ENCODE measurements at regions not wholly inside any gene's neighbourhood (a gene's known extent, or its start where the extent isn't known, plus 50 kb on each side); places are given as distances from the start of the nearest gene placed in this dataset.

DNA sequence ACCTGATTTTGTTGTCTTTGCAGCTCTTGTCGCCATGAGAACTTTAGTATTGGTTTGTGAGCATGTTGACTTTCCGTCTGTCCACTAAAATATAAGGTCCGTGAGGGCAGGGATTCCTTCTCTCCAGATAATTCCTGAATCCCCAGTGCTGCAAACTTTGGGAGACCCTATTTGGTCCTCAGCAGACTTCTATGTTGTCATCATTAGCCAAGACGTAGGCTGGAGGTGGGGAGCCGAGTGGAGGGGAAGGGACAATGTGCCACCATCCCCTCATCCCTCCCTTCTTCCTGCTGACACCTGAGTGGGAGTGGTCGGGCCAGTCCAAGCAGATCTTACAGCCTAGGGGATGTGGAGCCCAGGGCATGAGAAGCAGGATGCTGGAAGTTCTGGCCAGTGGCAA, 690.6 kb downstream of the TBC1D22A start:
- DNase-seq = no peak

DNA sequence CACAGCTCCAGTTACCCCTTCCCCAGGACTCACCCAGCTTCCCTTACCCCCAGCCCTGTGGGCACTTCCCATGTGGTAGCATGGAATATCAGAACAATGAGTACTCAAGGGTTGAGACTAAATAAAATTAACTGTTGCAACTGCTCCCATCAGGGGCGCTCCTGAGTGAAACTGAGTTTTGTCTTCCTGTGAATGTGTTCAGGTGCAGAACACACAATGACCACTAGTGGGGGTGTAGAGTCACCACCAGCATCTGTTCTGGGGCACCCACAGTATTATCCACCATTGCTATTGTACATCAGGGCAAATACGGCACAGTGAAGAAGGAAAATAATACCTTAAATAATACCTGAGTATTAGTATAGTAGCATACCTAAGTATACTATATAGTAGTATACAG, 689.7 kb downstream of the TBC1D22A start:
- DNase-seq = no peak

DNA sequence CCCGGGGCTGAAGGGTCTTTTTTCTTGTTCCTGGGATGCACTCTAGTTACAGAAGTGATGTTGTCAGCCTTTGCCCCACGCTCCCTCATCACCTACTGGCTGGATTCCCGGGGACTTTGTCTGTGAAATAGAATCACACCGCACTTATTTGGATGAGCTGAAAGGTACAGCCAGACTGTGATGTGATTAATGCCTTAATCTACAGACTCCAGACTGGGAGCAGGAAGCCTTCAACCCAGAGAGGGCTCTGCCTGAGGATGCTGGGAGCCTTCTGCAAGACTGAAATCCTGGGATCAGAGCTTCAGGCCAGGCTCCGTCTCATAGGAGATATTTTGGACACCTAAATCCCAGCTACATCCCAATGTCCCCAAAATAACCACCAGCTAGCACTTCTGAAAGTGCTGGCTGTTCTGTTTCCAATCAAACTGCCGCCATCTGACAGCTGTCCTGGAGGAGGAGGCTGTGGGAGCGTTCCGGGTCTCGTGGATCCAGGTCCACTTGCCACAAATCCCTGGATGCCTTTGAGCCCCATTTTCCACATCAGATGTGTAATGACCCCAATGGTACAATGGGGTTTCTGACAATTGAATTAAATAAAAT, 688.5 kb downstream of the TBC1D22A start:
- no peak for DNase-seq

DNA sequence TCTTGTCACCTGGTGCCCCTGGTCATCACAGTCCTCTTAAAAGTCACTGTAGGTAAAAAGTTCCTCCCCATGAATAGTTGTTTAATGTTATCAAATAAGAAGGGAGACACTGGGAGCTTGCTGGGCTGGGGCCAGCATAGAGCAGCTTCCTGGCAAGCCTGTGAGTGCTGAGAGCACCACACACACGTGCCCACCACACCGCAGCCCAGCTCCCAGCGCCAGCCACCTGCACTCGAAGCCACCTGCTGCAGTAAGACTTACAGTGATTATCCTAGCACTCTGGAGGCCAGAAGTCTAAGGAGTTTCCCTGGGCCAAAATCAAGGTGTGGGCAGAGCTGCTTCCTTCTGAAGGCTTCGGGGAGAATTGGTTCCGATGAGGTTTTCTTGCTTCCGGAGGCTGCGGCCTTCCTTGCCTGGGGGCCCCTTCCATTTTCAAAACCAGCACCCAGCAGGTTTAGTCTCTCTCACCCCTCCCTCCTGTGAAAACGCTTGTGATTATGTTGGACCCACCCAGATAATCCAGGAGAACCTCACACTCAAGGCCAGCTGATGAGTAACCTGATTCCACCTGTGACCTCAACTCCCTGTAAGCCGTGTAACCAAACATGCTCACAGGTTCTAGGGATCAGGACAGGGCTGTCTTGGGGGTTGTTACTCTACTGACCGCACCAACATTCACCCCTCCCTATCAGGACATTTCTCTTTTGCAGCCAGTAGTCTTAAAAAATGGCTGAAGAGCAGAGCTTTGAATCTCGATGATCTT, 687.2 kb downstream of the TBC1D22A start:
- no peak for DNase-seq

DNA sequence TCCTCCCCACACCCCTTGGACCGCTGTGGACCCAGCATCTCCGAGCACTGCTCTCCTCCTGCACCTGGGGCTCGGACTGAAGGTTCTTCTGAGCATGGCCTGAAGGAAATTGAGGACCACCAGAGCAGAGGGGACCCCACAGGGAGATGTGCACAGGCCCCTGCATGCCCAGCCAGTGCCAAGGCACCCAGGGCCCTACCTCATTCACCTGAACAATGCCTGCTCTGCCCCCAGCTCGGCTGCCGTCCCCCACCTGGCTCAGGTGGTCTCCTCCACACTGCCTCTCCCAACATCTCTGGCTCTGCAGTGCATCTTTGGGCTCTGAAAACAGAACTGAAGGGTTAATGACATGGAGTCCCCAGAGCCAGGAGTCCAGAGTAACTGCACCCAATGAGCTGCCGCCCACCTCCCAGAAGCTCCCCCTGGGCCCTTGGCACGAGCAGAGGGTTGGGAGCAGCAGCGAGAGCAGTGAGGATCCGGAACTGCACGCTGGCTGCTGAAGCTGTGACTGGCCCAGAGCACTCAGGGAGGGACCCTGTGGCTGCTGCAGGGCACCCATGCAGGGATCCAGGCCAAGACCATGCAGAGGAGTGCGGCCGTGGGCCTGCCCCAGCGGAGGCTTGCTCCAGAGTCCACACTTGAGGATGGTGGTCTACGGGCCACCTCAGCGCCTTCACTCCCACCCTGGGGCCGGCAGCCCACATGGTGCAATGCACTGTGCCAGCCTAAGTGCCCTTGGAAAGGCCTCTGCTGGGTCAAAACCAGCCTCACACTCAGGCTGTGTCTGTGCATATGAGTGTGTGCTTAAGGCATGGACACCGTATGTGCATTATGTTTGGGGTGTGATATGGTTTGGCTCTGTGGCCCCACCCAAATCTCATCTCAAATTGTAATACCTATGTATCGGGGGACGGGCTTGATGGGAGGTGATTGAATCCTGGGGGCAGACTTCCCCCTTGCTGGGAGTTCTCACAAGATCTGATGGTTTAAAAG, 686.1 kb downstream of the TBC1D22A start:
- no peak for DNase-seq

DNA sequence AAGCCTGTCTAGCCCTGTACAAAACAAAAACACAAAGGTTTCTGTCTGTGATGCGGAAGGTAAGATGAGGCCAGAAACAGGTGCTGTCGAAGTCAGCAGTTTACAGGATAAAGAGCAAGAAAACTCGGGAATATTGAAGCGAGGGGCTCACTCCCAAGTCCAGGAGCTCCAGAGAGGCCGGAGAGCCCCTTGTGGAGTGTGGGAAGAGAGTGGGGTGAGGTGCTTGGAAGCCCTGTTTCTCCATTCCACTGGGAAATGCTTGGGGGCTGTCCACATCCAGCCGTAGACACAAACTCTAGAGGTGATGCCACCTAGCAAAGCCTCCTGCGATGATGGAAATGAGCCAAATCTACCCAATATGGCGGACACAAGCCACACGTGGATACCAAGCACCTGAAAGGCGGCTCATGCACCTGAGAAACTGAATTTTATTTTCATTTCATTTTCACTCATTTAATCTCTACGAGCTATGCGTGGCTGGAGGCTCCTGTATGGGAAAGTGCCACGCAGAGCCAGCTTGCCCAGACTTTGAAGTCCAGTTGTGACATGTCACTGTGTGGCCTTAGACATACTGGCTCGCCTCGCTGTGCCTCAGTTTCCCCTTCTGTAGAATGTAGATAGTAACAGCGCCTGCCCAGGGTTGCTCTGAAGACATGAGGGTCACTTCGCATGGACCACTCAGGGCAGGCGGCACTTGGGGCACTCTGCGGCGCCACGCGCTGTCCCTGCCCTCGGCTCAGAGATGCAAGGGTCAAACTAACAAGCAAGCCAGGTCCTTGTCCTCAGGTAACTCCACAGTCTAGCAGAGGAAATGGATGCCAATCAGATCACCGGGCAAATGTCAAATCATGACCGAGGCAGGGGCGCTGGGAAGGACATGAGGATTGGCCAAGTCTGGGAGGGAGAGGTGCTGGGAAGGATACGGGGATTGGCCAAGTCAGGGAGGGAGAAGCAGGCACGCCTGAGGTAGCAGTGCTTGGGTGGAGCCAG, 684.7 kb downstream of the TBC1D22A start:
- no peak for DNase-seq

DNA sequence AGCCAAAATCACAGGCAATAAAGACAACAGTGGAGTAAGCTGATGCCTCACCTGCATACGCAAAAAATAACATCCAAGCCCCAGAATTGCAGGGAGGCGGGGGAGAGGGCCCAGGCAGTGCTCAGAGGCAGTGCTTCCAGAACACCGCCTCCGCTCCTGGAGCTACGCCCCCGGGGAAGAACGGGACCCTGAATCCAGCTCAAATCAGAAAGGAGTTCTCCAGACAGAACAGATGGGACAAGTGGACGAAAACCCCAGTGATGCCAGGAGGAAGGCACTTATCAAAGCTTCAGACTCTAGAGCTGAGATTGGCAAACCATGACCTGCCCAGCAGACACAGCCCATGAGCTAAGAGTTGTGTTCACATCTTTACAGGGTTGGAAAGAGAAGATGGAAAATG, 683.9 kb downstream of the TBC1D22A start:
- DNase-seq = no peak

DNA sequence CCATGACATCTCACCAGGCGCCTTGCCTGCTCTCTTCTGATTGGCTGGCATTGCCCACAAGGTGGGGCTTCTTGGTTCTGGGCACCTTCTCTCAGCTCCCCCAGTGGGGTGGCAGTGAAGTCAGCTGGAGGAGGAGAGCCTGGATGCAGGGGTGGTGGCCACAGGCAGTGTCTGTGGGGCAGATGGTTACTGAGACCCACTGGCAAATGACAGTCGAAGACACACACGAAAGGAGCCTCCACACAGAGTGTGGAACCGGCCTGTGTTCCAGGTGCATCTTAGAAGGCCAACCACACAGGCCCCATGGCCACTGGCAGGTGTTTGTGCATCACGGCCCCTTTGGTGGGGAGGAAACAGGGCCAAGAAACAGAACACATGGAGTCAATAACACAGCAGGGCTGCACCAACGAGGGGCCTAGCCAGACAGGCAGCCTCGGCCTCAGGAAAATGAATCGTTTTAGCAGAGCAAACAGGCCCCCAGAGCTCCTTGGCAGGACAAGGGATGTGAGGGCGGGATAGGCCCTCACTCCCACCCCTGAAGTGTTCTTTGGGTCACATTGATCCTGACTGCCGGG, 683.4 kb downstream of the TBC1D22A start:
- no peak for DNase-seq

DNA sequence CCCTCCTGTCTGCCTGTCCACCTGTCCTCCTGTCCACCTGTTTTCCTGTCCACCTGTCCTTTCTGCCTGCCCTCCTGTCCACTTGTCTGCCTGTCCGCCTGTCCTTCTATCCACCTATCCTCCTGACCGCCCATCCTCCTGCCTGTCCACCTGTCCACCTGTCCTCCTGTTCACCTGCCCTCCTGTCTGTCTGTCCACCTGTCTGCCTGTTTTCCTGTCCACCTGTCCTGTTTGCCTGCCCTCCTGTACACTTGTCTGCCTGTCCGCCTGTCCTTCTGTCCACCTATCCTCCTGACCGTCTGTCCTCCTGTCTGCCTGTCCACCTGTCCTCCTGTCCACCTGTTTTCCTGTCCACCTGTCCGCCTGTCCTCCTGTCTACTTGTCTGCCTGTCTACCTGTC, 682.8 kb downstream of the TBC1D22A start:
- DNase-seq = no peak

DNA sequence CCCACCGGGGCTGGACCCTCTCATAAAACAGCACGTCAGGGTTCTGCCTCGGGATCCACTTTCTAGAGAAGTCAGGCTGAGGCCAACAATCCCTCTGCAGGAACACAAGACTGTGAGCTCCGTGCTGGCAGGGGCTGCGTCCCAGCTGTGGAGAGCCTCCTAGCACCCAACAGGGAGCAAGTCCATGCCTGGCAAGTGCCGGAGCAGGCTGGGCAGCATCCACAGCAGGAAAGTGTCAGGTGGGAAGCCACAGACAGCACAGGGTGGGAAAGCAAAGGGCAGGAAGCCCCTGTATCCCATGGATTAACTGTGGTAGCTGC, 682.3 kb downstream of the TBC1D22A start:
- DNase-seq = no peak

DNA sequence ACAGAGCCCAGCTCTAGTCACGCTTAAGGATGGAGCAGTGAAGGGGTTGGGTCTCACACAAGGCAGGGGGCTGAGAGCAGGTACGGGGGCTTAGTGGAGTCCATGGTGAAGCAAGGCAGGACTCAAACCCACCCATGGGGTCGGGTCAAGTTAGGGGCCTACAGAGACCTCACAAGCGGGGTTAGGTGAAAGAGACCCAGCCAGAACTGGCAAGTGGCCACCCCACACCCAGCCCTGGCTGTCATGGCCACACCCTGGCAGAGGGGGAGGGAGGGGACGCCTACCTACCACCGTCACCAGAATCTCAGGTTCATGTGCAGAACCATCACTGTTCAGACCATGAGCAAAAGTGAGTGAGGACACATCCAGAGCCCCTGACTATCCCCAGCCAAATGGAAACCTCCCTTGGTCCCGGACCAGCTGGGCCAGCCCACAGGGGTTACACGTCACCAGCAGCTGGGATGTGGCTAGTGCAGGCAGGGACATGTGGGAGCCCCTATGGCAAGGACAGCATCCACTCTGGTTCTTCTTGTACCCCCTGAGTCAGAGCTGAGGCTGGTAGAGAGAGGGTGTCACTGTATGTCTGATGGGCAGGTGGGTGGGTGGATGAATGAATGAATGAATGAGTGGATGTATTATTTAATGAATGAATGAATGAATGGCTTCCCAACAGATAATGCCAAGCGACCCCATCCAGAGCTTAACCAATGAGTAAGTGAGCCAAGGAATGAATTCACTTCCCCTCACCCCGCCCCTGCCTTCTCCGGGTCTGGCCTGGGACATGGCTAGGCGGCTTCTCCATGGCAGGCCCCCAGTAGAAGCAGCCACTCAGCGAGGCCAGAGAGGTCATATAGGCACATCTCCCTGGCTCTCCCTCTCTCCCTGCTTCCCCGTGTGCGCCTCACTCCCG, 681.6 kb downstream of the TBC1D22A start:
- DNase-seq = no peak

DNA sequence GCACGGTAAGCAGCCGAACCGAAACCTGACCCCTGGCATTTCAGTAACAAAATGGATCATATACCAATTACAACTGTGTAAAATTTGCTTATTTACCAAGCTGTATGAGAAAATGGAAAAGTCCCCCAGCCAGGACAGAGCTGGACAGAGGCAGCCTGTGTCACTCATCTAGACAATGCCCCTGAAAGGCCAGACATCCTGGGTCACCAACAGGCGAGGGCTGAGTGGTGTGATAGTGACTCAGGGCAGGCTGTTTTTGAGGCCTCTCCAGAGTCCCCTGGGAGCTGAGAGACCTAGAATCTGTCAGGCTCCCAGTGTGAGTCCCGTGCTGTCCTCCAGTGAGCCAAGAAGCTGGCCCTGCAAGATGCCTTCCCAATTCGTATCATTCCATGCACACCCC, 680.4 kb downstream of the TBC1D22A start:
- DNase-seq = no peak

DNA sequence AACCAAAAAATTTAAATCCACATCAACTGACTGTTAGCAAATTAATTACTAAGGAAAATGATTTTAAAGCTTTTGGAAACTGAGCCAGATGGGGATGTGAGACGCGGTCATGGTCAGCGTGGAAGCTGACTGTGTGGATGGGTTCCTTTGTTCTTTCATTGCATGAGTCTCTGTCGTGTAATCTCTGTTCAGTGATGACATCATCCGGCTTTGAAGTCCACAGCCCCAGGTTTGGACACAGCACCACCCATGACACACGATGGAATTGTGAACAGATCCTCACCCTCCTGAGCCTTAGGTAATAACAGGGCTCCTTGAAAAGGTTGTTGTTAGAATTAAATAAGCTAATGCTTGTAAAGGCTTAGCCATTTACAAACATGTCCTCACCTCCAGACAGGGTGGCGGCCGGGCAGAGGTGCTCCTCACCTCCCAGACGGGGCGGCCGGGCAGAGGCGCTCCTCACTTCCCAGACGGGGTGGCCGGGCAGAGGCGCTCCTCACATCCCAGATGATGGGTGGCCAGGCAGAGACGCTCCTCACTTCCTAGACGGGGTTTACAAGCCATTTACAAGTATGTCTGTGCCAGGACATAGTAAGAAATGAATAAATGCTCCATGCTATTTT, 677.3 kb downstream of the TBC1D22A start:
- no peak for DNase-seq

DNA sequence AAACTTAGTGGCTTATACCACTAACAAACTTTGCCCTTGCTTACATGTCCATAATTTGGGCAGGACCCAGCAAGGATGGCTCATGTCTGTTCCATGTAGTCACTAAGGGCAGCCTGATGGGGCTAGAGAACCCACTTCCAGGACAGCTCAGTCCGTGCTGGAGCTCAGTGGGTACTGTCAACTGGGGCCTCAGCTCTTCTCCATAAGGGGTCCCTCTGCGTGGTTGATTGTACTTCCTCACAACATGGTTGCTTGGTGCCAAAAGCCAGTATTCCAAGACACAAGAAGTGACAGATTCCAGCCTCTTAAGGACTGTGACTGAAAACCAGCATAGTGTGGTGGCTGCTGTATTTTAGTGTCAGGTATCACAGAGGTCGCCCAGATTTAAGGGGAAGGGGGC, 675.2 kb downstream of the TBC1D22A start:
- DNase-seq = no peak

DNA sequence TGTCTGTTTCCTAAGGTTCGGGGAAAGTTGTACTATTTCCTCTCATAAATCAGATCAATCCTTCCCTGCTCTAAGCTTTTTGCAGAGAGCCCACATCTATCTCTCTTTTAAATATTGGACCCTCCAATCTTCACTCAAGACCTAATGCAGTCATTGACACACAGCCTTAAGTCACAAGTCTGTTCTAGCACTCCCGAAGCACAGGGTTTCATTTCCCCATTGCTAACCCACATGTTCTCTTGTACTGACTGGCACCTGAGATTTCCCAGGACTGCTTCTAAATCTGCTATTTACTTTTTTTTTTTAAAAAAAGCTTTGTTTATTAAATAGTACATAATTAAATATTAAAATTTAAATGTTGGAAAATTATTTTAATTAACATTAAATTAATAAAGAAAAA, 674.7 kb downstream of the TBC1D22A start:
- no peak for DNase-seq

DNA sequence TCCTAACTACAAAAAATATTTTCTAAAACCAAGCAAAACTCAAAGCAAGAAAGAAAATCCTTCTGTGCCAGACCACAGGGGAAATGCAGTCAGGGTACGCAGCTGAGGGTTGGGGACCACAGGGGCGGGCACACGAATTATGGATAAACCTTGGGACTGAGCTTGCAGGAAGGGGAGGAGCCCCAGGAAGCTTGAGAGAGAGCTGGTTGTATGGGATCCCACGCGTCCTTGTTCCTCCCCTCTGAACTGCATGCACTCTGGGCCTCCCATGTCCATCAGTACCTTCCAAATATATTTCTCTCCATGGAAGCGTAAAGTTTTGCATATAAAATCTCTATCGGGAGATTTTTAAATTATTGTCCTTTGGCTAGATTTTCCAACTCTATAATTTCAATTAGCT, 673.4 kb downstream of the TBC1D22A start:
- no peak for DNase-seq

DNA sequence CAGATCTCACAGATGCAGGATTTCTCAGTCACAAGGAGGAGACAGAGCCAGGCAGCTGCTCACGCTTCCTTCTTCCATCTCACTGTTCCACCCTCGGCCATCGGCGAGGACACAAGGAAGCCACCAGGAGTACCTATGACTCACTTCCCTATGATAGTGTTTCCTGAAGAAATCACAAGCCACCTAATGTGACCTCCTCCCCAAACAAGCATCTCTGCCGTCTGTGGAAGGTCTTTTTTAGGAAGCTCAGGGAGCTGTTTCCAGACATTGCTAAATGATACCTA, 672.7 kb downstream of the TBC1D22A start:
- no peak for DNase-seq

DNA sequence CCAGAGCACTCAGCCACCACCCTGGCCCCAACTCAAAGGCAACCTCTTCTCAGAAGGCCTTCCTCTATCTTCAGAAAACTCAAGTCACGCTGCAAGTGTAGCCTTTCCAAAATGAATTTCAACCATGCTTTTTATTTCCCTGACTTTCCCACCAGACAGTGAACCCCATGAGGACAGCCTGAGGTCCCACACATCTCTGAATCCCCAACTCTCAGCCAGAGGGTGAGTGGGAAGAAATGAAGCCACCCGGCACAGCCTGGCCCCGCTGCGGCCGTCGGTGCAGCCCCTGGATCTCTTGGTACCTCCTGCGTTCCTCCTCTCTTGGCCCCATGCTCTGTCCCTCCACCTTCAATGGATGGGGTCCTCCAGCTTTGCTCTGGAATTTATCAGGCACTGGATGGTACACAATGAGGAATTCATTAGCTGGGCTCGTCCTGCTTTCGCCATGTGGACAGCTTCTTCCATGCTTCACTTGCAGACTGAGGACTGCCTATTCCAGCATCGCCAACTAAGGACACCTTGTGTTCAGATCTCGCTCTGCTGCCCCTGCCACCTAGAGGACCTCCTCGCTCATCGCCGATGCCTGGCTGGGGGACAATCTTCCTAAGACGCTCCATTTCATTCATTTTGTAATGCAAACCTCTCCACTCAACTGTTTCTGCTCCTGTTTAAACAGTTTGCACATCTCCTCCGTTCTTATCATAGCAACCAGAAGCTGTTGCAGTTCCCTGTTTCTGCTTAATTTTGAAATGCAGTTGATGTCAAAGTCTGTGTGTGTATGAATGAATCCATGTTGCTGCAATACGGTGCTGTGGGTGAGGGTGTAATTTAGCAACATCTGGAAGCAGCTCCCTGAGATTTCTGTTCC, 672.1 kb downstream of the TBC1D22A start:
- DNase-seq = no peak

DNA sequence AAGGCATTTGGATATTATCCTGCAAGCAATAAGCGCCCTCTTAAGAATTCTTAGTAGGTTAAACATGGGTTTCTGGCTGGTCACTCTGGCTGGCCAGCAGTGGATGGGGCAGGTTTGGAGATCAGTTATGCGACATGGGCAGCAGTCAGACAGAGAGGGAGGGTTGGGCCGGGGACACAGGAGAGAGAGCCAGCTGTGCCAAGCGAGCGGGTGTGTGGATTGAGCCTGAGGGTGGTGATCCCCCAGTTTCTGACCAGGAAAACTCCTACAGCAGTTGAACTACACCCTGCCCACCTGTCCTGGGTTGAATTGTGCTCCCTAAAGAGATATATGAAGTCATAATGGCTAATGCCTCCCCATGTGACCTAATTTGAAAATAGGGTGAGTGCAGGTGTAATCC, 671.2 kb downstream of the TBC1D22A start:
- no peak for DNase-seq

DNA sequence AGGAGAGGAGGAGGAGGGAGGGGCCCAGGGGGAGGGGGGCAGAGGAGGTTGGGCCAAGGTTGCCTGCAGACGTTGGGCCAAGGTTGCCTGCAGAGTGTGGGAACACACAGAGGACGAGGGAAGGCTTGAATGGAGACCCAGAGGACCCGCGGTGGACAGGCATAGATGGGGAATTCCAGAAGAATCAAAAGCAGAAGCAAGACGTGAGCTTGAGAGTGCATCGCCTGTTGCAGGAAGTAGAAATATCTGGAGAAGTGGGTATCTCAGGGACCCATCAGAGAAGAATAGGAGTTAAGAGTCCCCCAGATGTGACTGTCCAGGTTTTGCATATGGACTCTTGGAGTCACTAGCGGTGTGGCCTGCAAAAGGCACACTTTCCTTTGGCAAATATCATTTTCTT, 670.2 kb downstream of the TBC1D22A start:
- no peak for DNase-seq

Data from stimulated activated CD4-positive, alpha-beta T cell treated with anti-CD3 and anti-CD28 coated beads, Interleukin-12 subunit alpha, Interleukin-12 subunit beta, amount 100 ng/mL, for 4 hours (primary cell).